OCI-LY1 (cell line): ENCODE measurements at regions not wholly inside any gene's neighbourhood (a gene's known extent, or its start where the extent isn't known, plus 50 kb on each side); places are given as distances from the start of the nearest gene placed in this dataset.

Source experiments
- CTCF ChIP-seq: fragments of 200-600 bp; sonication (generic), shearing (Covaris generic); IDR thresholded peaks from 2 replicates; pipeline ENCODE4 v1.5.1; 2017; ENCODE audit warnings: mild to moderate bottlenecking, antibody characterized with exemption, low read length, moderate library complexity, mixed read lengths
- EZH2 ChIP-seq: fragments of 200-600 bp; sonication (generic), shearing (Covaris generic); IDR thresholded peaks from 2 replicates; pipeline ENCODE4 v1.8.0; 2017; ENCODE audit warnings: borderline replicate concordance, mixed run types, mild to moderate bottlenecking, antibody characterized with exemption, low read length, moderate library complexity, mixed read lengths

- TF ChIP-seq EZH2 (no peak), CTCF (no peak)
These were observed 98.1 kb upstream of the ANXA1 start for GRCh38 chr9:73053543-73053942.
